Esophagus squamous epithelium (tissue), 5 donors: ENCODE measurements at regions not wholly inside any gene's neighbourhood (a gene's known extent, or its start where the extent isn't known, plus 50 kb on each side); places are given as distances from the start of the nearest gene placed in this dataset.

Experiments used
- DNase-seq: peaks from one replicate; lab custom pipeline; 2025; lab: John Stamatoyannopoulos, UW
- H3K27ac ChIP-seq, 4 donors: fragments of 200-600 bp; sonication (generic); one replicate each; pipeline ENCODE4 v1.5.1; 2016 to 2019; ENCODE audit warnings: mild to moderate bottlenecking in 1 of 4
- H3K27me3 ChIP-seq, 4 donors: fragments of 200-600 bp; sonication (generic); 1 replicate in 3 of 4; 2 replicates in 1 of 4; pipeline versions ENCODE4 v1.5.1 to v1.6.0; 2017 to 2021; ENCODE audit warnings: antibody characterized with exemption in 1 of 4
- H3K36me3 ChIP-seq, 3 donors: fragments of 200-600 bp; sonication (generic); one replicate each; pipeline ENCODE4 v1.5.1; 2016 to 2019
- H3K4me1 ChIP-seq, 3 donors: fragments of 200-600 bp; sonication (generic); one replicate each; pipeline ENCODE4 v1.5.1; 2017 to 2019
- H3K4me3 ChIP-seq, 4 donors: fragments of 200-600 bp; sonication (generic); 1 replicate in 3 of 4; 2 replicates in 1 of 4; pipeline ENCODE4 v1.5.1; 2016 to 2019; ENCODE audit warnings: mild to moderate bottlenecking in 2 of 4, moderate library complexity in 1 of 4
- H3K9me3 ChIP-seq, 3 donors: fragments of 200-600 bp; sonication (generic); one replicate each; pipeline ENCODE4 v1.5.1; 2016 to 2019
- CTCF ChIP-seq, 6 experiments: fragments of 450-650 bp in 4 of 6; fragments of 200-600 bp in 2 of 6; sonication (generic) in 2 of 6; IDR thresholded peaks; one replicate each; pipeline ENCODE4 v1.5.1; 2016 to 2019; ENCODE audit warnings: antibody characterized with exemption in 6 of 6, mild to moderate bottlenecking in 4 of 6, moderate library complexity in 4 of 6
- POLR2A ChIP-seq, 4 donors: fragments of 450-650 bp; IDR thresholded peaks; one replicate each; pipeline ENCODE4 v1.6.1; 2017; ENCODE audit warnings: antibody characterized with exemption in 4 of 4, mild to moderate bottlenecking in 4 of 4, moderate library complexity in 3 of 4
- WGBS, 2 donors: methylation state at CpG; one replicate each; pipeline ENCODE4 v1.1.5; 2018; 5-methylcytosine and 5-hydroxymethylcytosine counted together
- intact Hi-C: fragments of 100-400 bp; cut with DNase I; formaldehyde crosslinking; loops from one replicate; pipeline ENCODE4 v1.15.0; 2022
- donor health status: DM: yes; HTN: yes; CAD: no.

DNA sequence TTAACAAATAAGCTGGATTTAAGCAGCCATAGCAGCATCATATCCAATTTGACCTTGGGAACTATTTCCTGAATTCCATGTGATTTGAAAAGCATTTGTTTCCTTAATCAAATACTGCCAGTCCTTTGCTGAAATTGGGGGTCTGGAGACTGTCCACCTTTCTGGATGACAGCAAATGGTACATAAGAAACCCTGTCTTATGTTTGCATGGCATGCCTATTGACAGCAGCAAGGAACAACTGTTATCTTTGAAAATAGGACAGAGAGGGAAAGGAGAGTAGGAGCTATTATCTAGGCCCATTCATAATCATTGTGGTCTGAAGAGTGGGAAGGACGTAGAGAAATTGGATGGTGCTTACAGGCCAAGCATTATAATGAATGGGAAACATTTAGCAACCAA lies 129.2 kb upstream of the CTNNA2 start:
- no peak for TF ChIP-seq CTCF (IDR thresholded peaks at IDR 0.05)
- no peak for TF ChIP-seq POLR2A (IDR thresholded peaks at IDR 0.05)
- WGBS, 2 donors, result 28 to 42% methylated on average over 1 of the region's 1 CpG
- Histone ChIP-seq H3K27me3 (no peaks in the 10 kb centered on the region), H3K27ac (no peak overlapping the region), H3K4me3 (no peak overlapping the region), H3K4me1 (no peaks in the 10 kb centered on the region), H3K36me3 (no peaks in the 10 kb centered on the region), H3K9me3 (no peaks in the 10 kb centered on the region)
- intact Hi-C loops, result no loop called here
- DNase-seq, result no peak

GRCh38 chr2:79375817-79376216 lies 137.0 kb upstream of the CTNNA2 start:
- no peak for TF ChIP-seq CTCF (IDR thresholded peaks at IDR 0.05)
- no peak for TF ChIP-seq POLR2A (IDR thresholded peaks at IDR 0.05)
- no peak overlapping the region for H3K4me3 ChIP-seq
- no peaks in the 10 kb centered on the region for H3K36me3 ChIP-seq
- H3K27ac ChIP-seq, result no peak overlapping the region
- no peak for DNase-seq
- no peaks in the 10 kb centered on the region for H3K4me1 ChIP-seq
- WGBS, 2 donors, result 58 to 64% methylated on average over 4 of the region's 4 CpGs
- intact Hi-C loops, result no loop called here
- no peaks in the 10 kb centered on the region for H3K27me3 ChIP-seq
- peaks cover 0 to 6% (median 0%) of the 10 kb centered on the region in 3 donors for H3K9me3 ChIP-seq

DNA sequence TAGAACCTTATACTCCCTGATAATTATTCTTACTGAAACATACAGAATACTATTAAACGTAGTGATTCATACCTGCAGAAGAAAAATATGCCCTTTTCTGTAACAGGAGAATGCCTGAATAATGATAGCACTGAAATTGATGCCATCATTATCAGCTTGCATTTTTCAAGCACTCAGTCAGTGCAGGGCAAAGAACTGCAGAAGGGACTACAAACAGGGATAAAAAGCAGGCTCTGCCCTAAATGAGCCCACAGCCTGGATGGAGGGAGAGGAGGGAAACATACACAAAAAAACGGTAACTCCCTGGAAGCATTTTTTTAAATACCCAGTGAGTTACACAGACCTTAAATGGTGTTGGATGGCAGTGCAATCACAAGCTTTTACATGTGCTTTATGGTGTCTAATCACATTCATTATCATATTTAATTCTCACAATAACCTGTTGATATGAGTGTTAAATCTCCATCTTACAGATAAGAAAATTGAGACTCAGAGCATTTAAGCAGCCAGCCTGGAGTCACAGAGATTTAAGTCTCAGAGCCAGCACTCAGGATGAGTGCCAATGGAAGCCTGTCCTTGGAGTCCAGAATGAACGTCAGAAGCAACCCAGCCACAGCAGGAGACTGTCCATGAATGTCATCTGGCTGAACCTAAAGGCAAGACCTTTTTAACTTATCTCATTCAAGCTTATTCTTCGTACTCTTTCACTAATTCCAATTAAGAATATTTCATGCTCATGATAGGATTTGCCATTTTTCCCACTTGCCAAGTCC lies 139.3 kb upstream of the CTNNA2 start:
- no peak for DNase-seq
- intact Hi-C loops, result no loop called here
- 29 to 30% methylated on average over 3 to 4 of the region's 4 CpGs for WGBS, 2 donors
- Histone ChIP-seq H3K4me3 (no peak overlapping the region), H3K9me3 (peaks cover 0 to 9% (median 0%) of the 10 kb centered on the region in 3 donors), H3K36me3 (no peaks in the 10 kb centered on the region), H3K4me1 (no peaks in the 10 kb centered on the region), H3K27me3 (no peaks in the 10 kb centered on the region), H3K27ac (no peak overlapping the region)
- TF ChIP-seq POLR2A (IDR thresholded peaks at IDR 0.05) (no peak), CTCF (IDR thresholded peaks at IDR 0.05) (no peak)

DNA sequence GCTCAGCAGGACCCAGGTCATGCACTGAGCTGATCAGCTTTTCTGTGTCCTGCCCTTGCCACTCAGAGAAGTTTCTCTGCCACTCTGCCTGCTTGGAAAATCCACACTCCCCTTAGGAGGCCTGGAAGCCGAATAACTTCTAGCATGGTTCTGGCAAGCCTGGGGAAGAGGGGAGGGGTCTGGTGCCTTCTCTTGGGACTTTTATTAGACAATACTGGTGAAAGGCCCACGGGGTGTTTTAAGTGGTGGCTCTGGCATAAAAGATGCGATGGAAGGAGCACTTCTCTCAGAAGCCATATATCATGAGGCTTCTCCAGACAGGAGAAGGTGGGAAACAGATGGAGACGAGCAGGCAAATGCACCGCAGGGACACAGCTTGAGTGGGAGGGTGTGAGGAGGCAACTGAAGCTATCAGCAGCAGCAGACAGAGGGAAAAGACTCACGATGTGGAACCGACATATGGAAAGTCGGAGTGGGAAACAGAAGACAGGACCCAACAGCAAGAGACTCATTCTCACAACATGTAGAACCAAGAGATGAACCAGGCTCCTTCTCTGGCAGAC lies 141.8 kb upstream of the CTNNA2 start:
- H3K4me3 ChIP-seq, result no peak overlapping the region
- no peaks in the 10 kb centered on the region for H3K36me3 ChIP-seq
- H3K4me1 ChIP-seq, result no peaks in the 10 kb centered on the region
- intact Hi-C loops, result no loop called here
- TF ChIP-seq CTCF (IDR thresholded peaks at IDR 0.05) (no peak), POLR2A (IDR thresholded peaks at IDR 0.05) (no peak)
- WGBS, 2 donors, result 44 to 55% methylated on average over 8 of the region's 8 CpGs
- no peaks in the 10 kb centered on the region for H3K27me3 ChIP-seq
- DNase-seq, result no peak
- no peak overlapping the region for H3K27ac ChIP-seq
- peaks cover 0 to 12% (median 0%) of the 10 kb centered on the region in 3 donors for H3K9me3 ChIP-seq

DNA sequence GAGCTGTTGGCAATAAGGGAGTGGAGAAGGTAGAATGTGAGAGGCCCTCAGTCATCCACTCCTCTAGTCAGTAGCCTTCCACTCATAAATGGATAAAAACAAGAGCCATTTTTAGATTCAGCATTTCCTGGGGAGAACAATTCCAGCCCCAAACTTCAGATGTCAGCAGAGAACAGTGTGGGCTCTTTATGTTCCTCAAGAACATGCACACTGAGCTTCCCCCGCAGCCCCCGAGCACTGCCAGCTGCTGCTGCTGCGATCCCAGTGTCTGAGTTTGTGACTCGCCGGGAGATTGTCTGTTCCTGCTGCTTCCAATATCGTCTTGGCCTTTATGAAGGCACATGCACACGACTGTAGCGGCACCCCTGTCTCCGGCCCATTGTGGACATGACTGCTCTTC lies 143.7 kb upstream of the CTNNA2 start:
- Histone ChIP-seq H3K27ac (no peak overlapping the region), H3K27me3 (no peaks in the 10 kb centered on the region), H3K4me1 (no peaks in the 10 kb centered on the region), H3K36me3 (no peaks in the 10 kb centered on the region), H3K4me3 (no peak overlapping the region), H3K9me3 (peaks cover 0 to 12% (median 0%) of the 10 kb centered on the region in 3 donors)
- intact Hi-C loops, result no loop called here
- no peak for TF ChIP-seq CTCF (IDR thresholded peaks at IDR 0.05)
- TF ChIP-seq POLR2A (IDR thresholded peaks at IDR 0.05), result no peak
- 73 to 79% methylated on average over 9 of the region's 9 CpGs for WGBS, 2 donors
- no peak for DNase-seq
